DMS114 treated with DMSO at 0.1 percent for 48 hours (cell line): ENCODE measurements at regions not wholly inside any gene's neighbourhood (a gene's known extent, or its start where the extent isn't known, plus 50 kb on each side); places are given as distances from the start of the nearest gene placed in this dataset.

Experiments
- DNase-seq: peaks from one replicate; lab custom pipeline; 2025; ENCODE audit not compliant: unreplicated experiment; lab: John Stamatoyannopoulos, UW

DNA sequence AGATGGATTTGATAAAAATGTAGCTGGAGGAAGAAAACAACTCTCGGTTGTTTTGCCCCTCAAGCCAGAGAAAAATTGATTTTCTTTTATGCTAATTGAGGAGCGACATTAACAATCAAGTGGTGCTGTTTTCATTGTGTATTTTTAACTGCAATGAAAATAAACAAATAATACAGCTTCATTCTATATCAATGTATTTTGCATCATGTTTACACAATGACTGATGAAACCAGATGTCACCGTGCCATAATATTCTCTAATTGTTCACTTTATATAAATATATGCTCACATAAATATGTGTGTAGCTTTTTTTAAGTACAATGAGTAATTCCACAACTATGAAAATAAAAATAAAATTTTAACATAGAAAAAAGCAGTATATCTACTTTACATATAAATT, 139.0 kb upstream of the PRDM9 start:
- no peak for DNase-seq

- DNase-seq = no peak
Observed at GRCh38 chr5:23367874-23368273, 139.5 kb upstream of the PRDM9 start.

DNA sequence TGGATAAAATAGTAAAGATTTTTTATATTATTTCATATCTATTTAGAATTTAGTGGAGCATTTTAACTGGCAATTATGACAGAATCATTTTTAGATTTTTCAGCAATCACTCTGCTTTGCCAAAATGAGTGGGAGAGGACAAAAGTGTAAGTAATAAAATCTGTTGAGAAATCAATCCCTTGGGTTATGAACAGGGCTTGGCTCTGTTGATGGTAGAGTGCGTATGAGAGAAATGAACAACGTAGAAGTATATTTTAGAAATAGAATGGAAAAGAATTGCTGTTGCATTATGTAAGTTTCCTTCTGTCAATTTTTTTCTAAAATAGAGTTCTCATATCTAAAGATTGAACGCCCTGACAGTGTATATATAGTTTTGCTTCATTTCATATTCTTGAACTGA, 154.1 kb upstream of the PRDM9 start:
- no peak for DNase-seq

DNA sequence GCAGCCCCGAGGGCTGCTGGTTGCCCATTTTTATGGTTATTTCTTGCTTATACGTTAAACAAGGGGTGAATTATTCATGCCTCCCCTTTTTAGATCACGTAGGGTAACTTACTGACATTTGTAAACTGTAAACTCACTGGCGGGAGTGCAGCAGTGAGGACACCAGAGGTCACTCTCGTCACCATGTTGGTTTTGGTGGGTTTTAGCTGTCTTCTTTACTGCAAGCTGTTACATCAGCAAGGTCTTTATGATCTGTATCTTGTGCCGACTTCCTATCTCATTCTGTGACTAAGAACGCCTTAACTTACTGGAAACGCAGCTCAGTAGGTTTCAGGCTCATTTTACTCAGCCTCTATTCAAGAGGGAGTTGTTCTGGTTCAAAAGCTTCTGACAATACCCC, 155.0 kb upstream of the PRDM9 start:
- no peak for DNase-seq

DNA sequence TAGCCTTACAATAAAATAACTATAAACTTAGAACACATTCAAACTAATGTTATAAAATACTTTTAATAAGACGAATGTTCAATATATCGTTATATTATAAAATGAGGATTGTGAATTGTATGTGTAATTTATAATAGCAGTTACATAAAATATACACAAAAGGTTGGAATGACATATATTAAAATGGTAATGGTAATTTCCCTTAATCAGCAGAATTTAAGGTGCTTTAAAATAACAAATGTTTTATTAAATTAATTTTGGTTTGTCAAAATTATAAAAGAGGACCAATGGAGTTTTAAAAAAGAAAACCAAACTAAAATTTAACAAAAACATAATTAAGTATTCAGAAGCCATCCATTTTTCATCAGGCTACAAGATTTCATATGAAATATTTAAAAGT, 164.3 kb upstream of the PRDM9 start:
- no peak for DNase-seq

GRCh38 chr5:23332650-23333251, 174.7 kb upstream of the PRDM9 start:
- peak; percentile 18 for DNase-seq

DNA sequence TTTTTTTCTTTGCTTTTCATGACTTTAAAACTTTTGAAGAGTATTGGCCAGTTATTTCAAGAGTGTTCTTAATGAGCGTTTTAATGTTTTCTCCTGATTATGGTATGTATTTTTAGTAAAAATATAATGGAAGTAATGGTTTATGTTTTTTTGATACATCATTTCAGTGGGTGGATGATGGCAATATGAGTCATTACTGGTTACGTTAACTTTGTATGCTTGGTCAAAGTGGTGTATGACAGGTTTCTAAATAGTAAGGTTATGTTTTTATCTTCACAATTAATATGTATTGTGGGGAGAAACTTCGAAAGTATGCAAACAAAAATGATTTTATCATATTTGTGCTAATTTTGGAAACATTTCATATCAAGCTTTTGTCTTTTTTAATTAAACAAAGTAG, 176.7 kb upstream of the PRDM9 start:
- no peak for DNase-seq

GRCh38 chr5:23319901-23320300, 187.5 kb upstream of the PRDM9 start:
- DNase-seq = no peak

- DNase-seq = no peak
Observed at GRCh38 chr5:23318960-23319359, 188.4 kb upstream of the PRDM9 start.

DNA sequence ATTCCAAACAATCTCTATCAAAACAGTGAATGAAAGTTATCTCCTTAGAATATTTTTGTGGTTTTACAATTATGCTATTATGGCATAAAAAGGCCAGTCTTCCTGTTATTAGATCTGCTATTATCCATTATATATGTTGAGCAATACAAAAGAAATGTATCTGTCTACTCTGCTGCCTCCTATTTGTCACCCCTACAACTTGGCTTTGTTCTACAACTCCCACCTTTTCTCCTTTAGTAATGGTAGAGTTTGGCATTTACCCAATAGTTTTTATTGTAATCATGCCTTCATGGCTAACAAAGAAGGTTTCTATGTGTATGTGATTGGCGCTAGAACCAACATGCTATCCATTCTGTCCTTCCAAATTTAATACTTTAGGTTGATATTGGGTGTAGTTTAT, 189.2 kb upstream of the PRDM9 start:
- no peak for DNase-seq

DNA sequence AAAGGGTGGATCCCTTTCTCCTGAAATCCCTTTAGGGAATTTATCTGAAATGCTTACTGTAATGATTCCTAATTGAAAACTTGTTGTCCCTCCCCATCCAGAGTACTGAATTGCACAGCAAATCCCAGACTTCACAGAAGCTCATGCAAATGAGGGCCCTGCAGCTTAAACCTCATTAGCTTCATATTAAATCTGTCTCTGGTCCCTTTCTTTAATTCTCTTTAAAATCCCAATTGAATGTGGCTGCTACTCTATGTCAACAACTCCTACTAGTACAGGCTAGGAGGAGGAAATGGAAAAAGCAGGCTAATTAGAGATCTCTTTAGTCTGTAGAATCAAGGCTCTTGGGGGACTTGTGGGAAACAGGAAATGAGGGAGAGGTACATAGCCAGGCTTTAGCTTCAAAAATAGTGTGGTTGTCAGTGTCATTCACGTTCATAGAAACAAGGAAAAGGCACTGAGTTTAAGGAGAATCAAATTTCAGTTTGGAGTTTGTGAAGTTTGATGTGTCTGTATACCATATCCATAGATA, 191.3 kb upstream of the PRDM9 start:
- DNase-seq = no peak

DNA sequence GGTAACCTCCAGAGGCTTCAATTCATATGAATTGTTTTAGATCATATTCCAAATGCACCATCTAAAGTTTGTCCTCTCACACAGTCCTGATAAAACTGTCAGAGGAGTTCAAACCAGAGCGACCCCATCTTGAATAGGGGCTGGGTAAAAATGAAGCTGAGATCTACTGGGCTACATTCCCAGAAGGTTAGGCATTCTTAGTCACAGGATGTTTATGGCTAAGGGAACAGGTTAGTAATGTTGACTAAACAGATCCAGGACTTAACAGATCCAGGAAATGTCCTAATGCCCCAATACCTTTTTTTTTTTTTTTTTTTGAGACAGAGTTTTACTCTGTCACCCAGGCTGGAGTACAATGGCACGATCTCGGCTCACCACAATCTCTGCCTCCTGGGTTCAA, 192.6 kb upstream of the PRDM9 start:
- no peak for DNase-seq

DNA sequence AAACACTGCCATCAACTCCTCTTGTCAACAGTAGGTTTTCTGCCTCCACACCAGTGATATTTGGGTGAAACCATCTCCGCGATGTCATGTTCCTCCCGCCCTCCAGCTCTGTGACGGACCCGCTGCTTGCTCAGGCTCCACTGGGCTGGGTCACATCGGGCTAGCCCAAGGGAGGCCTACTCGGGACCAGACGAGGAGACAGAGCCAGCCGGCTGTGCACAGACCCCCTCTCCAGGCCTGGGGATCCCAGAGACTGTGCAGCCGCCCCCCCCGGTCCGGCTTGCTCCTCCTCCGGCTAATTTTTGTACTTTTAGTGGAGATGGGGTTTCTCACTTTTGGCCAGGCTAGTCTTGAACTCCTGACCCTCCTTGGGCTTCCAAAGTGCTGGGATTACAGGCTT, 202.4 kb upstream of the PRDM9 start:
- DNase-seq = no peak

DNA sequence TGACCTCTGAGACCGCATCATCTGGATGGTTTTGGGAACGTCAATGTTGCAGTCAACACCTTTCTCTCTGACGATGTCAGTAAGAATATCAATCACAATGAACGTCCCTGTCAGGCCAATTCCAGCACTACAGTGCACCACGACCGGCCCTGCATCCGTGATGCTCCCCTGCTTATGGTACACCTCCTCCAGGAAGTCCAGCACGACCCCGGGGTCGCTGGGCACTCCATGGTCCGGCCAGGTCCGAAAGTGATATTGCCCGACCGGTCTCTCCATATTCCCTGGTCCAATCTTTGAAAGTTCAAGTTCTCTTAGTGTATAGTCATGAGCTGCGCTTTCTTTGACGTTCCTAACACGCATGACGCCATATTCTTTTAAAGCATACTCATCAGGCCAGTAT, 203.6 kb upstream of the PRDM9 start:
- no peak for DNase-seq

- DNase-seq = no peak
Observed at GRCh38 chr5:23303435-23303834, 204.0 kb upstream of the PRDM9 start.

DNA sequence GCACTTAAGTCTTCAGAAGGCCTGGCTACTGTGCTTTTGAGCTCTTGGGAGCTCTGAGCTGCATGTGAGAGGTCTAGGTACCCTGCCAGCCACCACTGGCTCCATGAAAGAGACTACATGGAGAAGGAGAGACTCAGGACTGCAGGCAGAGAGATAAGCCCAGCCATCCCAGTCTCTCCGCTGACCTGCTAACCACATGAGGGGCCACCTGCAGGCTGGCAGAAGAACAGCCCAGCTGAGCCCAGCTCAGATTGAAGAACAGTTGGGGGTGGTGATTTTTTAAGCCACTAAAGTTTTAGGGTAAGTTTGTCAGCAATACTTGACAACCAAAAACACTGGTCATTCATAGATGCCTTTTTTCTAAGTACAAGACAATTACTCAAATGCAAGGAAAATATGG, 205.0 kb upstream of the PRDM9 start:
- DNase-seq = no peak

DNA sequence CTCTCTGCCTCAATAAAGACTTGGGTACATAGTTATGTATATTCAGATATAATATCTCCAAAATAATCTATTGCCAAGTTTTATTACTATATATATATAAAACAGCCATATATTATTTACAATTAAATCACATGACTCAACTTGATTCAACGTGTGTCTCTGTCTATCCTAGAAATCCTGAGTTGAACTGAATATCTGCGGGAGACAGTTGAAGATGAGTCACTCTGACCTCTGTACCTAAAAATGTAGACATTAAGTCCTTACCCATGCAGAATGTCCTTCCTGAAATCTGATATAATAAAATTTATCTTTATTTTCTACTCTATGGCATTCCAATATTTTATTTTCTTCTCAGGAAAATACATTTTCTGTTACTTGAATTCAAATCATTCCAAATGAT, 218.2 kb upstream of the PRDM9 start:
- no peak for DNase-seq

DNA sequence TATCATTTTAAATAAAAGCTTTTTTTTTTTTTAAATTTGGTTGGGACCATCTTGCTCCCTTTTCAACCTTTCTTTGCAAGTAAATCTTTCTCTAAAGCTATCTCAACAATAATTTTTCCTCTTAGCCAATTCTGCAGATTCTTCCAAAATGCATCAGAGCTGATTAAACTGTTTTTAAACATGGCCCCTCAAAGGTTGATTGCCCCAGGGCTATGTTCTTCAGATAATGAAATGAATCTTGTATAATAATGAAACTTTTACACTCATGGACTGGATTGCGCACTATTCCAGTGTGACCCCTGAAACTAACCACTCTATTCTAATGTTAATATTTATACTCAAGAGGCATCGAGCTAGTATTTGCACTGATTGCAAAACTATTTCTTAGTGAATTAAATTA, 222.8 kb upstream of the PRDM9 start:
- no peak for DNase-seq

- no peak for DNase-seq
Observed at GRCh38 chr5:23274171-23274570, 233.2 kb upstream of the PRDM9 start.

DNA sequence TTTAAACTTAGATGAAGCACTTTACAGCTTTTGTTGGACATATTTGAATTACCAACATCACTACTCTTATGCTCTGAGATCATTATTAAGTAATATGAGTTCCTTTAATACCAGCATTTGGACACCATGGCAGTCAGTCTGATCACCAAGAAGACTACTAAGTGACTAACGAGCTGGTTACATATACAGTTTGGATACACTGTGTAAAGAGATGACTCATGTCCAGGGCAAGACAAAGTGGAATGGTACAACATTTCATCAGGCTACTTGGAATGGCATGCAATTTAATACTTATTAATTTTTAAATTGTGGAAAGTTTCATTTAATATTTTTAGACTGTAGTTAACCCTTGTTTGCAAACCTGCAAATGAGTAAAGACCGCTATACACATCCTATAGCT, 237.4 kb upstream of the PRDM9 start:
- no peak for DNase-seq

GRCh38 chr5:23268136-23268535, 239.3 kb upstream of the PRDM9 start:
- no peak for DNase-seq

- DNase-seq = no peak
Observed at GRCh38 chr5:23260621-23261020, 246.8 kb upstream of the PRDM9 start.

GRCh38 chr5:23257656-23258055, 249.8 kb upstream of the PRDM9 start:
- DNase-seq = no peak
